Motor neuron (in vitro differentiated cells): ENCODE measurements at regions not wholly inside any gene's neighbourhood (a gene's known extent, or its start where the extent isn't known, plus 50 kb on each side); places are given as distances from the start of the nearest gene placed in this dataset.
"Not testable (repeated sequence)": the region's sequence is repeated elsewhere in the genome, so short reads cannot be mapped to it uniquely, and the experiment has no call there.

Experiments used
- ATAC-seq, 8 experiments: fragments of 200-7000 bp; cut with Tn5 transposase; replicated peaks in 6 of 8; 2 replicates each; pipeline ENCODE4 v1.8.0; 2021; ENCODE audit warnings: mild to moderate bottlenecking in 8 of 8, moderate library complexity in 8 of 8
- H3K27ac ChIP-seq, 2 donors: fragments of 250-450 bp; sonication (Bioruptor Pico); 2 replicates each; pipeline ENCODE4 v1.9.0; 2021; ENCODE audit warnings: antibody characterized with exemption in 2 of 2, mild to moderate bottlenecking in 2 of 2, moderate library complexity in 1 of 2
- H3K4me1 ChIP-seq, 2 donors: fragments of 250-450 bp; sonication (Bioruptor Pico); replicated peaks in 1 of 2; 2 replicates each; pipeline ENCODE4 v1.6.1; 2021; ENCODE audit warnings: antibody characterized with exemption in 2 of 2, mild to moderate bottlenecking in 2 of 2, moderate library complexity in 1 of 2
- H3K4me3 ChIP-seq, 5 donors: fragments of 250-450 bp; sonication (Bioruptor Pico); 2 replicates each; pipeline ENCODE4 v1.9.0; 2021; ENCODE audit warnings: antibody characterized with exemption in 5 of 5, mild to moderate bottlenecking in 5 of 5, moderate library complexity in 4 of 5
- WGBS, 10 experiments: fragments of 450-650 bp; shearing (Covaris generic); methylation state at CpG; one replicate each; pipeline ENCODE4 v1.0.0; 2022; 5-methylcytosine and 5-hydroxymethylcytosine counted together
- in situ Hi-C, 9 experiments: fragments of 400-800 bp; cut with MboI; loops; one replicate each; pipeline ENCODE4 v1.15.0; 2021; ENCODE audit warnings: low sequenced_read_pairs in 9 of 9, low pct_unique_long_range_greater_than_20kb in 2 of 9; ENCODE audit not compliant: unreplicated experiment in 9 of 9

- ATAC-seq, result no peak
- in situ Hi-C loops, result no loop called here
- H3K4me3 ChIP-seq, result no peak overlapping the region
- no peak overlapping the region for H3K27ac ChIP-seq
- no peaks in the 10 kb centered on the region for H3K4me1 ChIP-seq
These were observed 276.1 kb upstream of the SPAG17 start for GRCh38 chr1:118461154-118461553.

DNA sequence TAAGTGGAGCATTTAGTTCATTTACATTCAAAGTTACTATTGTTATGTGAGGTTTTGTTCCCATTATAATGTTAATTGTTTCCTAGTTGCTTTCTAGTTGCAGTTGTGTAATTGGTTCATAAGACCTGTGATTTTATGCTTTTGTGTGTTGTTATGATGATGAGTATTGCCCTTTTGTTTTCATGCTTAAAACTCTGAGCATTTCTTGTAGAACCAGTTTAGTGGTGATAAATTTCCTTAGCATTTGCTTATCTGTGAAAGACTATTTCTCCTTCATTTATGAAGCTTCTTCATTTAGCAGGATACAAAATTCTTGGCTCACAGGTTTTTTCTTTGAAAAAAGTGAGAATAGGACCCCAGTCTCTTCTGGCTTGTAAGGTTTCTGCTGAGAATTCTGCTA, 274.8 kb upstream of the SPAG17 start:
- no peak overlapping the region for H3K27ac ChIP-seq
- ATAC-seq, result no peak
- in situ Hi-C loops, result no loop called here
- H3K4me3 ChIP-seq, result no peak overlapping the region
- H3K4me1 ChIP-seq, result no peaks in the 10 kb centered on the region

DNA sequence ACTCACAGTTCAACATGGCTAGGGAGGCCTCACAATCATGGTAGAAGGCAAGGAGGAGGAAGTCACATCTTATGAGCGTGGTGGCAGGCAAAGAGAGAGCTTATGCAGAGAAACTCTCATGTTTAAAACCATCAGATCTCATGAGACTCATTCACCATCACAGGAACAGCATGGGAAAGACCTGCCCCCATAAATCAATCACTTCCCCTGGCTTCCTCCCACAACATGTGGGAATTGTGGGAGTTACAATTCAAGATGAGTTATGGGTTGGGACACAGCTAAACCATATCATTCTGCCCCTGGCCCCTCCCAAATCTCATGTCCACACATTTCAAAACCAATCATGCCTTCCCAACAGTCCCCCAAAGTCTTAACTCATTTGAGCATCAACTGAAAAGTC, 268.8 kb upstream of the SPAG17 start:
- in situ Hi-C loops, result not testable (repeated sequence)
- WGBS, 10 experiments, result 29 to 78% (median 50%) methylated on average over 1 of the region's 1 CpG; no CpG with 5 or more reads in 4 of the 10 experiments

DNA sequence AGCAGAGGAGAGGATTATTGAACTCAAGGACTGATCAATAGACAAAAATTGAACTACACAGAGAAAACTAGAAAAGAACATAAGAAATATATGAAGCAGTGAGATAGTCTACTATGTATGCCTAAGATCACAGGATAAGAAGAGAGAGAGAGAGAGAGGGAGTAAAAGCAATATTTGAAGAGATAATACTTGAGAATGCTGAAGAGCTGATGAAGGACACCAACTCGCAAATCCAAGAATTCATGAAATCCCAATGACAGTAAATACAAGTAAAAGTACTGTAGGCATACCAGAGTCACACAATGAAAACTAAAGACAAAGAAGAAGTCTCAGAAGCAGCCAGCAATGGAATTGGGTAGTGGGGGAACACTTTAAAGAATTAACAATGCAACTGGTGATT, 260.1 kb upstream of the SPAG17 start:
- Histone ChIP-seq H3K27ac (no peak overlapping the region), H3K4me3 (no peak overlapping the region), H3K4me1 (peaks cover 7 to 9% of the 10 kb centered on the region in 2 donors)
- in situ Hi-C loops, result no loop called here
- ATAC-seq, result no peak
- 76 to 100% (median 91%) methylated on average over 1 of the region's 1 CpG; no CpG with 5 or more reads in 1 of the 10 experiments for WGBS, 10 experiments

More for the DNA sequence above, 268.8 kb upstream of the SPAG17 start:
- not testable (repeated sequence) for H3K27ac ChIP-seq, H3K4me3 ChIP-seq, H3K4me1 ChIP-seq
- peak in 3 of 8 experiments; percentile 12 to 19 (median 13) for ATAC-seq

GRCh38 chr1:118442214-118442613, 257.2 kb upstream of the SPAG17 start:
- in situ Hi-C loops, result no loop called here
- H3K27ac ChIP-seq, result no peak overlapping the region

DNA sequence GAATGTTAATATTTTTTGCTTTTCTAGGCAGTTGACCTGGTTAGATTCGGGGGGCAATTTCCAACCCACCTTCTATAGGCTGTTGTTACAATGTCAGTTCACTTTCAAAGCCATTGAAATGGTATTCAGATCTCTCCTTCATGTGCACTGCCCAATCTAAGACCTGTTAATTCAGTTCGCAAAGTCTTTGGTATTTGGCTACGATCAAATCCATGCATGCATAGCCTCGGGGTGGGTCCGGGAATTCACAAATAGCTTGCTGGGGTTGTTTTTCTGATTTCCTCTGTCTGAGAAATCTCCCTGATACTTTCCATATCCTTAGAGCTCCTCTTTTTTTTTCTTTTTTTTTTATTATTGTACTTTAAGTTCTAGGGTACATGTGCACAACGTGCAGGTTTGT, 252.6 kb upstream of the SPAG17 start:
- peak in 2 of 8 experiments; percentile 53 to 54 for ATAC-seq
- Histone ChIP-seq H3K4me3 (no peak overlapping the region), H3K4me1 (peaks cover 7 to 9% of the 10 kb centered on the region in 2 donors), H3K27ac (no peak overlapping the region)
- in situ Hi-C loops, result no loop called here
- 7 to 95% (median 80%) methylated on average over 1 to 6 of the region's 6 CpGs; no CpG with 5 or more reads in 1 of the 10 experiments for WGBS, 10 experiments

More at GRCh38 chr1:118442214-118442613, 257.2 kb upstream of the SPAG17 start:
- Histone ChIP-seq H3K4me1 (peaks cover 7 to 9% of the 10 kb centered on the region in 2 donors), H3K4me3 (no peak overlapping the region)
- WGBS, 10 experiments, result 0 to 47% (median 8%) methylated on average over 1 to 2 of the region's 2 CpGs
- ATAC-seq, result peak in 2 of 8 experiments; percentile 56

DNA sequence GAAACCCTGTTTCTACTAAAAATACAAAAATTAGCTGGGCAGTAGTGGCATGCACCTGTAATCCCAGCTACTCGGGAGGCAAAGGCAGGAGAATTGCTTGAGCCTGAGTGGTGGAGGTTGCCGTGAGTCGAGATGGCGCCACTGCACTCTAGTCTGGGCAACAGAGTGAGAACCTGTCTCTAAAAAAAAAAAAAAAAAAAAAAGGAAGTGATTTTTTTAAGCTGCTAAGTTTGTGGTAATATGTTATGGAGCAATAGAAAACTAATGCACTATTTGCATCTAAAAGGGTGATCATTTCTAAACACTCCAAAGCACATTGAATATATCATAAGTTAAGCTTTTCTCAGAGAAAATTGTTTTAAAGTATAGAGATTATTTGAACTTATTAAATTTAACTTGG, 244.8 kb upstream of the SPAG17 start:
- no peak overlapping the region for H3K27ac ChIP-seq
- no peaks in the 10 kb centered on the region for H3K4me1 ChIP-seq
- no peak overlapping the region for H3K4me3 ChIP-seq
- in situ Hi-C loops, result no loop called here
- ATAC-seq, result no peak
- 60 to 100% (median 92%) methylated on average over 1 to 4 of the region's 4 CpGs; no CpG with 5 or more reads in 1 of the 10 experiments for WGBS, 10 experiments

DNA sequence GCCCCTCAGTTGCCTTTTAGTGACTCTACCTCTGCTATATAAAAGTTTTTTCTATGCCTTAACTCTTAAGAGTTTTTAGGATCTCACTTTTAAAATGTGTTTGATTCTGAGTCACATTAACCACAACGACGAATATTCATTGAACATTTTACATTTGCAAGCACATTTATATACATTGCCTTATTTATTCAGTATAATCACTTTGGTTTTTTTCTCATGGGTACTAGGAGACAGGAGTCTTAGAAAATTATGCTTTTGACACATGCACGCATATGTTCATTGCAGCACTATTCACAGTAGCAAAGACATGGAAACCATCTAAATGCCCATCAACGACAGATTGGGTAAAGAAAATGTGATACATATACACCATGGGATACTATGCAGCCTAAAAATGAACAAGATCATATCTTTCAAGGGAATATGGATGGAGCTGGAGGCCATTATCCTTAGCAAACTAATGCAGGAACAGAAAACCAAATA, 236.9 kb upstream of the SPAG17 start:
- in situ Hi-C loops, result no loop called here
- Histone ChIP-seq H3K27ac (no peak overlapping the region), H3K4me1 (no peaks in the 10 kb centered on the region), H3K4me3 (no peak overlapping the region)
- ATAC-seq, result peak in 2 of 8 experiments; percentile 43 to 97
- WGBS, 10 experiments, result 0 to 100% (median 85%) methylated on average over 1 to 4 of the region's 4 CpGs; no CpG with 5 or more reads in 1 of the 10 experiments

GRCh38 chr1:118404024-118404423, 219.0 kb upstream of the SPAG17 start:
- in situ Hi-C loops, result no loop called here
- Histone ChIP-seq H3K27ac (no peak overlapping the region), H3K4me3 (no peak overlapping the region), H3K4me1 (no peaks in the 10 kb centered on the region)
- WGBS, 10 experiments, result 40 to 100% (median 96%) methylated on average over 1 of the region's 1 CpG; no CpG with 5 or more reads in 1 of the 10 experiments
- no peak for ATAC-seq

DNA sequence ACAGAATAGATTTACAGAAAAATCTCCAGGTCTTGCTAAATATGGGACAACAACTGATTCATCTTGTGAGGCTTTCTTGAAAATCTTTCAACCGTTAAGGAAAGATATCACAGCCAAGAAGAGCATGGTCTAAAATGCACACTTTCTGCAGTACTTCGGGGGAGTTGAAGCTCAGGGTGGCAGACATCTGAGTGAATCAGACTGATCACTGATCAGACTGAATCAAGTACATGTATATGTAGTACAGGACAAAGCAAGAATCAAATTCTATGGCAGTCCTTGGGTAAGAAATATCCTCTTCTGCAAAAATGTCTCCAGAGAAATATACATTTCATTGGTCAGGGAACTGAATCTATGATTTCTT, 212.4 kb upstream of the SPAG17 start:
- ATAC-seq, result peak in 5 of 8 experiments; percentile 23 to 55 (median 48)
- Histone ChIP-seq H3K27ac (no peak overlapping the region), H3K4me3 (no peak overlapping the region), H3K4me1 (peaks cover 8 to 20% of the 10 kb centered on the region in 2 donors)
- in situ Hi-C loops, result no loop called here
- WGBS, 10 experiments, result 0 to 100% (median 59%) methylated on average over 1 to 2 of the region's 2 CpGs; no CpG with 5 or more reads in 2 of the 10 experiments

- in situ Hi-C loops, result no loop called here
- whole genome bisulfite sequencing, 10 experiments, result 14 to 100% (median 73%) methylated on average over 1 to 4 of the region's 4 CpGs; no CpG with 5 or more reads in 1 of the 10 experiments
- Histone ChIP-seq H3K27ac (no peak overlapping the region), H3K4me1 (peaks cover 8 to 20% of the 10 kb centered on the region in 2 donors), H3K4me3 (no peak overlapping the region)
- ATAC-seq, result peak in 7 of 8 experiments; percentile 58 to 94 (median 83)
These were observed 211.9 kb upstream of the SPAG17 start for GRCh38 chr1:118396829-118397495.

- no peak overlapping the region for H3K27ac ChIP-seq
- ATAC-seq, result no peak
- no peak overlapping the region for H3K4me3 ChIP-seq
- peaks cover 8 to 20% of the 10 kb centered on the region in 2 donors for H3K4me1 ChIP-seq
- in situ Hi-C loops, result no loop called here
- 40 to 100% (median 85%) methylated on average over 1 of the region's 1 CpG; no CpG with 5 or more reads in 2 of the 10 experiments for WGBS, 10 experiments
These were observed 211.3 kb upstream of the SPAG17 start for GRCh38 chr1:118396279-118396678.

DNA sequence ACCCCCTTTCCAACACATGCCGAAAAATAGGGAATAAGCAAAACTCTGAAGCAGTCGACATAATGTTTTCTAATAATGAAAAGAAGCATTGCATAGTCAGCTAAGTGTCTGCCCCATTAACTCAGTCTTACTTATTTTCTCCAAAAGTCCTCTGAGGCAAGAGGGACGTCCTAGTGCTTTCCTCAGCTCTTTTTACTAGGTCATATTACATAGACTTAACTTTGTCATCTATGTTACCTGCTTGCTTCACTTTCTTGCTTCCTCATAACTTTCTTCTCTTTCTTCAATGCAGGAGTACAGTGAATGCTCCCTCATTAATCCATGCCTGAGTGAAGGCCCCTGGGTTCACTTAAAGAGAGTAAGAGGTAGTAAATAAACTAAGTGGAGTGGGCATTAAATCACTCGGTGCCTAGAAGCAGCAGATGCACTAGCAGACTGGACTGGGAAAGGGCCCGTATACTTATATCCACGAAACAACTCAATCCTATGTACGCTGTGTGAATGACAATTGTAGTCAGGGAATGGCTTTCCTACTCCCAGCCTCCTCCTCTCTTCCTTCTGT, 210.5 kb upstream of the SPAG17 start:
- no peak overlapping the region for H3K27ac ChIP-seq
- peak in 5 of 8 experiments; percentile 19 to 42 (median 35) for ATAC-seq
- WGBS, 10 experiments, result 8 to 89% (median 65%) methylated on average over 2 to 7 of the region's 7 CpGs
- H3K4me3 ChIP-seq, result no peak overlapping the region
- in situ Hi-C loops, result no loop called here
- H3K4me1 ChIP-seq, result peaks cover 8 to 20% of the 10 kb centered on the region in 2 donors
